SK-N-SH treated with all-trans-retinoic acid at 6 μM for 48 hours (cell line): ENCODE measurements at regions not wholly inside any gene's neighbourhood (a gene's known extent, or its start where the extent isn't known, plus 50 kb on each side); places are given as distances from the start of the nearest gene placed in this dataset.

ENCODE experiments used
- ATAC-seq: fragments of 200-7000 bp; cut with Tn5 transposase; 3 replicates; pipeline ENCODE4 v1.9.1; 2020; ENCODE audit warnings: mild to moderate bottlenecking, moderate library complexity
- ARNTL ChIP-seq: fragments of 450-650 bp; formaldehyde crosslinking; IDR thresholded peaks from 2 replicates; pipeline ENCODE4 v1.5.0; 2020; ENCODE audit warnings: low read depth, mild to moderate bottlenecking, moderate library complexity, borderline replicate concordance
- BACH2 ChIP-seq: fragments of 250-450 bp; sonication (Bioruptor Pico); IDR thresholded peaks from 2 replicates; pipeline ENCODE4 v1.9.0; 2021; ENCODE audit warnings: mild to moderate bottlenecking, borderline replicate concordance
- CSDC2 ChIP-seq: fragments of 250-450 bp; sonication (Bioruptor Pico); IDR thresholded peaks from 2 replicates; pipeline ENCODE4 v1.5.0; 2020; ENCODE audit warnings: mild to moderate bottlenecking, moderate library complexity
- ESRRG ChIP-seq: fragments of 250-450 bp; sonication (Bioruptor Pico); IDR thresholded peaks from 2 replicates; pipeline ENCODE4 v1.6.1; 2021; ENCODE audit warnings: mild to moderate bottlenecking
- GLIS3 ChIP-seq: fragments of 250-450 bp; sonication (Bioruptor Pico); IDR thresholded peaks from 2 replicates; pipeline ENCODE4 v1.5.0; 2020; ENCODE audit warnings: mild to moderate bottlenecking, moderate library complexity
- ISL1 ChIP-seq: fragments of 250-450 bp; sonication (Bioruptor Pico); IDR thresholded peaks from 2 replicates; pipeline ENCODE4 v2.1.2; 2022; ENCODE audit warnings: mild to moderate bottlenecking, moderate library complexity
- OSR1 ChIP-seq: fragments of 250-450 bp; sonication (Bioruptor Pico); IDR thresholded peaks from 2 replicates; pipeline ENCODE4 v1.8.0; 2022; ENCODE audit warnings: moderate library complexity, mild to moderate bottlenecking, inconsistent platforms
- PPARA ChIP-seq: fragments of 250-450 bp; sonication (Bioruptor Pico); IDR thresholded peaks from 2 replicates; pipeline ENCODE4 v1.5.0; 2020; ENCODE audit warnings: mild to moderate bottlenecking, borderline replicate concordance
- RARB ChIP-seq: fragments of 250-450 bp; sonication (Bioruptor Pico); IDR thresholded peaks from 2 replicates; pipeline ENCODE4 v1.8.0; 2021; ENCODE audit warnings: mild to moderate bottlenecking, moderate library complexity
- SNAI2 ChIP-seq: fragments of 250-450 bp; sonication (Bioruptor Pico); IDR thresholded peaks from 2 replicates; pipeline ENCODE4 v1.5.0; 2020; ENCODE audit warnings: mild to moderate bottlenecking, moderate library complexity
- TOX ChIP-seq: fragments of 250-450 bp; sonication (Bioruptor Pico); IDR thresholded peaks from 2 replicates; pipeline ENCODE4 v1.8.0; 2021; ENCODE audit warnings: mild to moderate bottlenecking, moderate library complexity, borderline replicate concordance
- ZC3H10 ChIP-seq: fragments of 250-450 bp; sonication (Bioruptor Pico); IDR thresholded peaks from 2 replicates; pipeline ENCODE4 v1.5.1; 2021; ENCODE audit warnings: mild to moderate bottlenecking, moderate library complexity
- ZFP3 ChIP-seq: fragments of 250-450 bp; sonication (Bioruptor Pico); IDR thresholded peaks from 2 replicates; pipeline ENCODE4 v1.5.0; 2020; ENCODE audit warnings: mild to moderate bottlenecking, moderate library complexity
- ZFP30 ChIP-seq: fragments of 450-650 bp; formaldehyde crosslinking; IDR thresholded peaks from 2 replicates; pipeline ENCODE4 v1.5.0; 2022; ENCODE audit warnings: mild to moderate bottlenecking, moderate library complexity
- ZNF565 ChIP-seq: fragments of 450-650 bp; formaldehyde crosslinking; conservative IDR thresholded peaks from 2 replicates; pipeline ENCODE4 v1.5.0; 2020; ENCODE audit warnings: low read depth, mild to moderate bottlenecking, moderate library complexity
- ZNF70 ChIP-seq: fragments of 450-650 bp; formaldehyde crosslinking; IDR thresholded peaks from 2 replicates; pipeline ENCODE4 v1.5.0; 2020; ENCODE audit warnings: mild to moderate bottlenecking, moderate library complexity
- ZNF8 ChIP-seq: fragments of 450-650 bp; formaldehyde crosslinking; IDR thresholded peaks from 2 replicates; pipeline ENCODE4 v1.5.0; 2020; ENCODE audit warnings: mild to moderate bottlenecking, moderate library complexity
- TF ChIP-seq, protein P1 (sequence below): fragments of 250-450 bp; sonication (Bioruptor Pico); IDR thresholded peaks from 2 replicates; pipeline ENCODE4 v1.8.0; 2021; ENCODE audit warnings: low read depth, mild to moderate bottlenecking, moderate library complexity, borderline replicate concordance
- TF ChIP-seq, protein P2 (sequence below): fragments of 250-450 bp; sonication (Bioruptor Pico); IDR thresholded peaks from 2 replicates; pipeline ENCODE4 v1.5.1; 2020; ENCODE audit warnings: low read depth, mild to moderate bottlenecking, moderate library complexity
- TF ChIP-seq, protein P3 (sequence below): fragments of 250-450 bp; sonication (Bioruptor Pico); IDR thresholded peaks from 2 replicates; pipeline ENCODE4 v1.5.0; 2020; ENCODE audit warnings: mild to moderate bottlenecking, moderate library complexity
- TF ChIP-seq, protein P4 (sequence below): fragments of 250-450 bp; sonication (Bioruptor Pico); IDR thresholded peaks from 2 replicates; pipeline ENCODE4 v1.8.0; 2020; ENCODE audit warnings: mild to moderate bottlenecking, moderate library complexity, borderline replicate concordance

DNA sequence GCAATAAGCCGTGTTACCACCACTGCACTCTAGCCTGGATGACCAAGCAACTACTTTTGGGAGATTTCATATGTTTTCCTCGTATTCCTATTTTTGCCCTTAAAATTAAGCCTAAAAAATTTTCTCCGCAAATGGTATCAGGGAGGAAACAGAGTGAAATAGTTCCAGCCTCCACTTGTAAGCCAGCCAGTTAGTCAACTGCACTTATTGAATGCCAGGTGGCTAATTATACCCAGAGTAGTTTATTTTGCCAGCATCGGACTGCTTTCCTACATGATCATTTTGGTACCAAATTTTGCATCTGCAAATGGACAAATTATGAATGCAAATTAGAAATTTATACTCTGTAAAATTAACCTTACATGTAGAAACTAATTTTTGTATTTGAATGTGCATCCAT, 90.2 kb upstream of the ARHGAP28 start:
- no peak for ATAC-seq
- no peak for TF ChIP-seq CSDC2
- TF ChIP-seq ARNTL (CRISPR knock-in tag): no peak
- TF ChIP-seq ZNF8 (CRISPR knock-in tag): no peak
- TF ChIP-seq, protein P1, sequence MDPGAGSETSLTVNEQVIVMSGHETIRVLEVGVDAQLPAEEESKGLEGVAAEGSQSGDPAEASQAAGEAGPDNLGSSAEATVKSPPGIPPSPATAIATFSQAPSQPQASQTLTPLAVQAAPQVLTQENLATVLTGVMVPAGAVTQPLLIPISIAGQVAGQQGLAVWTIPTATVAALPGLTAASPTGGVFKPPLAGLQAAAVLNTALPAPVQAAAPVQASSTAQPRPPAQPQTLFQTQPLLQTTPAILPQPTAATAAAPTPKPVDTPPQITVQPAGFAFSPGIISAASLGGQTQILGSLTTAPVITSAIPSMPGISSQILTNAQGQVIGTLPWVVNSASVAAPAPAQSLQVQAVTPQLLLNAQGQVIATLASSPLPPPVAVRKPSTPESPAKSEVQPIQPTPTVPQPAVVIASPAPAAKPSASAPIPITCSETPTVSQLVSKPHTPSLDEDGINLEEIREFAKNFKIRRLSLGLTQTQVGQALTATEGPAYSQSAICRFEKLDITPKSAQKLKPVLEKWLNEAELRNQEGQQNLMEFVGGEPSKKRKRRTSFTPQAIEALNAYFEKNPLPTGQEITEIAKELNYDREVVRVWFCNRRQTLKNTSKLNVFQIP: no peak
- TF ChIP-seq, protein P2, sequence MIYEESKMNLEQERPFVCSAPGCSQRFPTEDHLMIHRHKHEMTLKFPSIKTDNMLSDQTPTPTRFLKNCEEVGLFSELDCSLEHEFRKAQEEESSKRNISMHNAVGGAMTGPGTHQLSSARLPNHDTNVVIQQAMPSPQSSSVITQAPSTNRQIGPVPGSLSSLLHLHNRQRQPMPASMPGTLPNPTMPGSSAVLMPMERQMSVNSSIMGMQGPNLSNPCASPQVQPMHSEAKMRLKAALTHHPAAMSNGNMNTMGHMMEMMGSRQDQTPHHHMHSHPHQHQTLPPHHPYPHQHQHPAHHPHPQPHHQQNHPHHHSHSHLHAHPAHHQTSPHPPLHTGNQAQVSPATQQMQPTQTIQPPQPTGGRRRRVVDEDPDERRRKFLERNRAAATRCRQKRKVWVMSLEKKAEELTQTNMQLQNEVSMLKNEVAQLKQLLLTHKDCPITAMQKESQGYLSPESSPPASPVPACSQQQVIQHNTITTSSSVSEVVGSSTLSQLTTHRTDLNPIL (CRISPR knock-in tag): no peak
- TF ChIP-seq GLIS3: no peak
- TF ChIP-seq, protein P3, sequence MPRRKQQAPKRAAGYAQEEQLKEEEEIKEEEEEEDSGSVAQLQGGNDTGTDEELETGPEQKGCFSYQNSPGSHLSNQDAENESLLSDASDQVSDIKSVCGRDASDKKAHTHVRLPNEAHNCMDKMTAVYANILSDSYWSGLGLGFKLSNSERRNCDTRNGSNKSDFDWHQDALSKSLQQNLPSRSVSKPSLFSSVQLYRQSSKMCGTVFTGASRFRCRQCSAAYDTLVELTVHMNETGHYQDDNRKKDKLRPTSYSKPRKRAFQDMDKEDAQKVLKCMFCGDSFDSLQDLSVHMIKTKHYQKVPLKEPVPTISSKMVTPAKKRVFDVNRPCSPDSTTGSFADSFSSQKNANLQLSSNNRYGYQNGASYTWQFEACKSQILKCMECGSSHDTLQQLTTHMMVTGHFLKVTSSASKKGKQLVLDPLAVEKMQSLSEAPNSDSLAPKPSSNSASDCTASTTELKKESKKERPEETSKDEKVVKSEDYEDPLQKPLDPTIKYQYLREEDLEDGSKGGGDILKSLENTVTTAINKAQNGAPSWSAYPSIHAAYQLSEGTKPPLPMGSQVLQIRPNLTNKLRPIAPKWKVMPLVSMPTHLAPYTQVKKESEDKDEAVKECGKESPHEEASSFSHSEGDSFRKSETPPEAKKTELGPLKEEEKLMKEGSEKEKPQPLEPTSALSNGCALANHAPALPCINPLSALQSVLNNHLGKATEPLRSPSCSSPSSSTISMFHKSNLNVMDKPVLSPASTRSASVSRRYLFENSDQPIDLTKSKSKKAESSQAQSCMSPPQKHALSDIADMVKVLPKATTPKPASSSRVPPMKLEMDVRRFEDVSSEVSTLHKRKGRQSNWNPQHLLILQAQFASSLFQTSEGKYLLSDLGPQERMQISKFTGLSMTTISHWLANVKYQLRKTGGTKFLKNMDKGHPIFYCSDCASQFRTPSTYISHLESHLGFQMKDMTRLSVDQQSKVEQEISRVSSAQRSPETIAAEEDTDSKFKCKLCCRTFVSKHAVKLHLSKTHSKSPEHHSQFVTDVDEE (CRISPR knock-in tag): no peak
- no peak for TF ChIP-seq TOX (CRISPR knock-in tag)
- TF ChIP-seq OSR1 (CRISPR knock-in tag): no peak
- TF ChIP-seq ZFP3 (CRISPR knock-in tag): no peak
- no peak for TF ChIP-seq SNAI2 (CRISPR knock-in tag)
- no peak for TF ChIP-seq ISL1 (CRISPR knock-in tag)
- no peak for TF ChIP-seq ZC3H10
- no peak for TF ChIP-seq RARB
- TF ChIP-seq ZNF70 (CRISPR knock-in tag): no peak
- no peak for TF ChIP-seq BACH2 (CRISPR knock-in tag)
- no peak for TF ChIP-seq ZNF565 (CRISPR knock-in tag)
- no peak for TF ChIP-seq PPARA (CRISPR knock-in tag)
- TF ChIP-seq, protein P4, sequence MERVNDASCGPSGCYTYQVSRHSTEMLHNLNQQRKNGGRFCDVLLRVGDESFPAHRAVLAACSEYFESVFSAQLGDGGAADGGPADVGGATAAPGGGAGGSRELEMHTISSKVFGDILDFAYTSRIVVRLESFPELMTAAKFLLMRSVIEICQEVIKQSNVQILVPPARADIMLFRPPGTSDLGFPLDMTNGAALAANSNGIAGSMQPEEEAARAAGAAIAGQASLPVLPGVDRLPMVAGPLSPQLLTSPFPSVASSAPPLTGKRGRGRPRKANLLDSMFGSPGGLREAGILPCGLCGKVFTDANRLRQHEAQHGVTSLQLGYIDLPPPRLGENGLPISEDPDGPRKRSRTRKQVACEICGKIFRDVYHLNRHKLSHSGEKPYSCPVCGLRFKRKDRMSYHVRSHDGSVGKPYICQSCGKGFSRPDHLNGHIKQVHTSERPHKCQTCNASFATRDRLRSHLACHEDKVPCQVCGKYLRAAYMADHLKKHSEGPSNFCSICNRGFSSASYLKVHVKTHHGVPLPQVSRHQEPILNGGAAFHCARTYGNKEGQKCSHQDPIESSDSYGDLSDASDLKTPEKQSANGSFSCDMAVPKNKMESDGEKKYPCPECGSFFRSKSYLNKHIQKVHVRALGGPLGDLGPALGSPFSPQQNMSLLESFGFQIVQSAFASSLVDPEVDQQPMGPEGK: no peak
- no peak for TF ChIP-seq ESRRG (CRISPR knock-in tag)
- TF ChIP-seq, all 23 proteins: peak for 0

DNA sequence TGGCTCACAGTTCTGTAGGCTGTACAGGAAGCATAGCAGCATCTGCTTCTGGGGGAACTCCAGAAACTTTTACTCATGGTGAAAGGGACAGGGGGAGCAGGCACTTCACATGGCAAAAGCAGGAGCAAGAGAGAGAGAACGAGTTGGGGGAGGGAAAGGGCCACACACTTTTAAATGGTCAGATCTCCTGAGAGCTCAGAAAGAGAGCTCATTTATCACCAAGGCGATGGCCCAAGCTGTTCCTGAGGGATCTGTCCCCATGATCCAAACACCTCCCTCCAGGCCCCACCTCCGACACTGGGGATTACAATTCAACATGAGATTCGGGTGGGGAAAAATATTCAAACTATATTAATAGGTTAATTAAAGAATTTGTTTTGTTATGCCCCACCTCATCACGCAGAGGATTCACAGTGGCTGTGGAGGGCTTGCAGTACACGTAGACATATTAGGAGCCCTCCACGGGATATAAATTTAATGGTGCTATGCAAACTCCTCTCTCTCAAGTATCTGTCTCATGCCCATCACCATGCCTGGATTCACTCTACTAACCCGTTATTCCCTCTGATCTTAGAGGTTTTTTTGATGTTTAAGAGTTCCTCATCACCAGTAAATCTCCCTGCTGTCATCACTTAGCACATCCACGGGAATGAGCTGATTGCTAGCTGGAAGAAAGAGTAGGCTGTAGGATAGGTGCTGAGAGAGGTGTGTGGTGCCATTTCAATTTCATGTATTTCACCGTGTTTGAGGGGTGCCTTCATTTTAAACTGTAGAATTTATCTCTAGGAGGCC, 84.5 kb upstream of the ARHGAP28 start:
- no peak for ATAC-seq
- no peak for TF ChIP-seq CSDC2
- no peak for TF ChIP-seq PPARA (CRISPR knock-in tag)
- TF ChIP-seq ZFP30 (CRISPR knock-in tag): no peak
- TF ChIP-seq, all 23 proteins: peak for 0

DNA sequence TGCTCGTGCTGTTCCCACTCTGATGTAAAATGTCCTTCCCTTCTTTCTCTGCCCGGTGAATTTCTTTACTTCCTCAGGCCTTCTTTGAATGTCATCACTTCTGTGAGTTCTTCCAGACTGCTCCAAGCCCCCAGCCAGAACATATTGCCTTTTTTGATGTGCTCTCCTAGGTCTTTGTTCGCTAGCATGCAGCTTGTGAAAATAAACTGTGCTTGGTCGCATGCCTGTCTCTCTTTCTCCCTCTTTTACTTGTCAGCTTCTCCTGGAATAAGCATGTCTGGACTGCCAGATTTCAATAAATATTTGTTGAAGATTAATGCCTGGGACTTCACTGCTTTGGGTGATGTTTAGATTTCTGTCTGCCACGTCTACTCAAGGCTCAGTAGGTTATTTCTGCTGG, 82.7 kb upstream of the ARHGAP28 start:
- TF ChIP-seq ISL1 (CRISPR knock-in tag) (no peak), ZFP30 (CRISPR knock-in tag) (no peak), PPARA (CRISPR knock-in tag) (no peak), ZNF70 (CRISPR knock-in tag) (no peak), ESRRG (CRISPR knock-in tag) (no peak), ZNF565 (CRISPR knock-in tag) (no peak)
- TF ChIP-seq, protein P1: no peak
- ATAC-seq: no peak
